SK-N-SH treated with all-trans-retinoic acid at 6 μM for 48 hours (cell line): ENCODE measurements at regions not wholly inside any gene's neighbourhood (a gene's known extent, or its start where the extent isn't known, plus 50 kb on each side); places are given as distances from the start of the nearest gene placed in this dataset.

Experiments used
- ATAC-seq: fragments of 200-7000 bp; cut with Tn5 transposase; 3 replicates; pipeline ENCODE4 v1.9.1; 2020; ENCODE audit warnings: mild to moderate bottlenecking, moderate library complexity
- ARNTL ChIP-seq: fragments of 450-650 bp; formaldehyde crosslinking; IDR thresholded peaks from 2 replicates; pipeline ENCODE4 v1.5.0; 2020; ENCODE audit warnings: low read depth, mild to moderate bottlenecking, moderate library complexity, borderline replicate concordance
- BACH2 ChIP-seq: fragments of 250-450 bp; sonication (Bioruptor Pico); IDR thresholded peaks from 2 replicates; pipeline ENCODE4 v1.9.0; 2021; ENCODE audit warnings: mild to moderate bottlenecking, borderline replicate concordance
- CREB5 ChIP-seq: fragments of 250-450 bp; sonication (Bioruptor Pico); IDR thresholded peaks from 2 replicates; pipeline ENCODE4 v1.5.1; 2020; ENCODE audit warnings: low read depth, mild to moderate bottlenecking, moderate library complexity
- CSDC2 ChIP-seq: fragments of 250-450 bp; sonication (Bioruptor Pico); IDR thresholded peaks from 2 replicates; pipeline ENCODE4 v1.5.0; 2020; ENCODE audit warnings: mild to moderate bottlenecking, moderate library complexity
- CSRNP3 ChIP-seq: fragments of 250-450 bp; sonication (Bioruptor Pico); IDR thresholded peaks from 2 replicates; pipeline ENCODE4 v1.5.1; 2021; ENCODE audit warnings: mild to moderate bottlenecking, moderate library complexity
- ESRRG ChIP-seq: fragments of 250-450 bp; sonication (Bioruptor Pico); IDR thresholded peaks from 2 replicates; pipeline ENCODE4 v1.6.1; 2021; ENCODE audit warnings: mild to moderate bottlenecking
- GLIS3 ChIP-seq: fragments of 250-450 bp; sonication (Bioruptor Pico); IDR thresholded peaks from 2 replicates; pipeline ENCODE4 v1.5.0; 2020; ENCODE audit warnings: mild to moderate bottlenecking, moderate library complexity
- ISL1 ChIP-seq: fragments of 250-450 bp; sonication (Bioruptor Pico); IDR thresholded peaks from 2 replicates; pipeline ENCODE4 v2.1.2; 2022; ENCODE audit warnings: mild to moderate bottlenecking, moderate library complexity
- OSR1 ChIP-seq: fragments of 250-450 bp; sonication (Bioruptor Pico); IDR thresholded peaks from 2 replicates; pipeline ENCODE4 v1.8.0; 2022; ENCODE audit warnings: moderate library complexity, mild to moderate bottlenecking, inconsistent platforms
- PATZ1 ChIP-seq: fragments of 250-450 bp; sonication (Bioruptor Pico); IDR thresholded peaks from 2 replicates; pipeline ENCODE4 v1.8.0; 2020; ENCODE audit warnings: mild to moderate bottlenecking, moderate library complexity, borderline replicate concordance
- POU6F1 ChIP-seq: fragments of 250-450 bp; sonication (Bioruptor Pico); IDR thresholded peaks from 2 replicates; pipeline ENCODE4 v1.8.0; 2021; ENCODE audit warnings: low read depth, mild to moderate bottlenecking, moderate library complexity, borderline replicate concordance
- PPARA ChIP-seq: fragments of 250-450 bp; sonication (Bioruptor Pico); IDR thresholded peaks from 2 replicates; pipeline ENCODE4 v1.5.0; 2020; ENCODE audit warnings: mild to moderate bottlenecking, borderline replicate concordance
- RARB ChIP-seq: fragments of 250-450 bp; sonication (Bioruptor Pico); IDR thresholded peaks from 2 replicates; pipeline ENCODE4 v1.8.0; 2021; ENCODE audit warnings: mild to moderate bottlenecking, moderate library complexity
- SNAI2 ChIP-seq: fragments of 250-450 bp; sonication (Bioruptor Pico); IDR thresholded peaks from 2 replicates; pipeline ENCODE4 v1.5.0; 2020; ENCODE audit warnings: mild to moderate bottlenecking, moderate library complexity
- TOX ChIP-seq: fragments of 250-450 bp; sonication (Bioruptor Pico); IDR thresholded peaks from 2 replicates; pipeline ENCODE4 v1.8.0; 2021; ENCODE audit warnings: mild to moderate bottlenecking, moderate library complexity, borderline replicate concordance
- TSHZ2 ChIP-seq: fragments of 250-450 bp; sonication (Bioruptor Pico); IDR thresholded peaks from 2 replicates; pipeline ENCODE4 v1.5.0; 2020; ENCODE audit warnings: mild to moderate bottlenecking, moderate library complexity
- ZC3H10 ChIP-seq: fragments of 250-450 bp; sonication (Bioruptor Pico); IDR thresholded peaks from 2 replicates; pipeline ENCODE4 v1.5.1; 2021; ENCODE audit warnings: mild to moderate bottlenecking, moderate library complexity
- ZFP3 ChIP-seq: fragments of 250-450 bp; sonication (Bioruptor Pico); IDR thresholded peaks from 2 replicates; pipeline ENCODE4 v1.5.0; 2020; ENCODE audit warnings: mild to moderate bottlenecking, moderate library complexity
- ZFP30 ChIP-seq: fragments of 450-650 bp; formaldehyde crosslinking; IDR thresholded peaks from 2 replicates; pipeline ENCODE4 v1.5.0; 2022; ENCODE audit warnings: mild to moderate bottlenecking, moderate library complexity
- ZNF565 ChIP-seq: fragments of 450-650 bp; formaldehyde crosslinking; conservative IDR thresholded peaks from 2 replicates; pipeline ENCODE4 v1.5.0; 2020; ENCODE audit warnings: low read depth, mild to moderate bottlenecking, moderate library complexity
- ZNF70 ChIP-seq: fragments of 450-650 bp; formaldehyde crosslinking; IDR thresholded peaks from 2 replicates; pipeline ENCODE4 v1.5.0; 2020; ENCODE audit warnings: mild to moderate bottlenecking, moderate library complexity
- ZNF8 ChIP-seq: fragments of 450-650 bp; formaldehyde crosslinking; IDR thresholded peaks from 2 replicates; pipeline ENCODE4 v1.5.0; 2020; ENCODE audit warnings: mild to moderate bottlenecking, moderate library complexity

GRCh38 chr5:16385516-16386090, 80.0 kb downstream of the ZNF622 start (continued):
- TF ChIP-seq POU6F1 (CRISPR knock-in tag): no peak
- TF ChIP-seq CSRNP3 (CRISPR knock-in tag): no peak

GRCh38 chr5:16384804-16385203, 80.8 kb downstream of the ZNF622 start:
- no peak for ATAC-seq
- TF ChIP-seq PPARA: no peak
- TF ChIP-seq ZNF70 (CRISPR knock-in tag): no peak
- TF ChIP-seq ZFP30 (CRISPR knock-in tag): no peak
- TF ChIP-seq PATZ1 (CRISPR knock-in tag): no peak
- no peak for TF ChIP-seq ZC3H10
- TF ChIP-seq ESRRG: no peak
- no peak for TF ChIP-seq ISL1 (CRISPR knock-in tag)

- TF ChIP-seq PPARA: no peak
- TF ChIP-seq ZNF565 (CRISPR knock-in tag): no peak
- no peak for TF ChIP-seq CSDC2
- TF ChIP-seq GLIS3 (CRISPR knock-in tag): no peak
- TF ChIP-seq RARB (CRISPR knock-in tag): no peak
- TF ChIP-seq CREB5: no peak
- no peak for TF ChIP-seq ARNTL
- TF ChIP-seq ISL1 (CRISPR knock-in tag): no peak
- TF ChIP-seq ZC3H10: no peak
- no peak for TF ChIP-seq SNAI2 (CRISPR knock-in tag)
- no peak for TF ChIP-seq ZFP3
- no peak for TF ChIP-seq BACH2 (CRISPR knock-in tag)
- ATAC-seq: no peak
Observed at GRCh38 chr5:16384222-16384621, 81.4 kb downstream of the ZNF622 start.

GRCh38 chr5:16383544-16384052, 82.0 kb downstream of the ZNF622 start:
- no peak for ATAC-seq
- TF ChIP-seq PATZ1 (CRISPR knock-in tag): no peak
- peak; percentile 30; the same call in 1 of the 2 replicates for TF ChIP-seq ZNF70 (CRISPR knock-in tag)
- TF ChIP-seq POU6F1 (CRISPR knock-in tag): no peak
- TF ChIP-seq ZNF8 (CRISPR knock-in tag): no peak
- peak; percentile 91; the same call in 1 of the 2 replicates for TF ChIP-seq ZFP3
- TF ChIP-seq SNAI2 (CRISPR knock-in tag): no peak
- TF ChIP-seq ZNF565 (CRISPR knock-in tag): no peak
- TF ChIP-seq OSR1 (CRISPR knock-in tag): no peak
- TF ChIP-seq GLIS3 (CRISPR knock-in tag): no peak
- no peak for TF ChIP-seq ISL1 (CRISPR knock-in tag)
- no peak for TF ChIP-seq CSDC2
- TF ChIP-seq TSHZ2 (CRISPR knock-in tag): peak; percentile 62
- no peak for TF ChIP-seq TOX
- TF ChIP-seq ZFP30 (CRISPR knock-in tag): no peak
- no peak for TF ChIP-seq PPARA
- TF ChIP-seq ARNTL: no peak
- TF ChIP-seq ESRRG: no peak
- no peak for TF ChIP-seq RARB (CRISPR knock-in tag)
